DMS79 treated with DMSO at 0.1 percent for 48 hours (cell line): ENCODE measurements at regions not wholly inside any gene's neighbourhood (a gene's known extent, or its start where the extent isn't known, plus 50 kb on each side); places are given as distances from the start of the nearest gene placed in this dataset.

Experiments used
- DNase-seq: peaks from one replicate; lab custom pipeline; 2025; lab: John Stamatoyannopoulos, UW

DNA sequence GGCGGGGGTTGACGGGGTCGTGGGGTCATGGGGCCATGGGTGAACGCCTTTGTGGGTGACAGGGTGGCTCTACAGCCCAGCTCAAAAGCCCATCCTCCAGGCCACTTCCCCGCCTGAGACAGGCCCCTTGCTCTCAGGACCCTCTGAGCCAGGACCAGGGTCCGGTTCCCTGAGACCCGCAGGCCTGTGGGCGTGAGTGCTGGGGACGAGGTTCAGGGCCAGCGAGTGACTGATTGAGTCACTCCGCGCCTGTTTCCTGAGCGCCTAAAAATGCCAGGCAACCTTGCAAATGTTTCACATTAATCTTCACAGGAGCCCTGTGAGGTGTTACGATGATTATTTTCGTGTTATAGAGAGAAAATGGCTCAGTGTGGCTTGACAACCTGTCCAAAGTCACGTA lies 97.8 kb downstream of the ZNF674 start:
- no peak for DNase-seq

DNA sequence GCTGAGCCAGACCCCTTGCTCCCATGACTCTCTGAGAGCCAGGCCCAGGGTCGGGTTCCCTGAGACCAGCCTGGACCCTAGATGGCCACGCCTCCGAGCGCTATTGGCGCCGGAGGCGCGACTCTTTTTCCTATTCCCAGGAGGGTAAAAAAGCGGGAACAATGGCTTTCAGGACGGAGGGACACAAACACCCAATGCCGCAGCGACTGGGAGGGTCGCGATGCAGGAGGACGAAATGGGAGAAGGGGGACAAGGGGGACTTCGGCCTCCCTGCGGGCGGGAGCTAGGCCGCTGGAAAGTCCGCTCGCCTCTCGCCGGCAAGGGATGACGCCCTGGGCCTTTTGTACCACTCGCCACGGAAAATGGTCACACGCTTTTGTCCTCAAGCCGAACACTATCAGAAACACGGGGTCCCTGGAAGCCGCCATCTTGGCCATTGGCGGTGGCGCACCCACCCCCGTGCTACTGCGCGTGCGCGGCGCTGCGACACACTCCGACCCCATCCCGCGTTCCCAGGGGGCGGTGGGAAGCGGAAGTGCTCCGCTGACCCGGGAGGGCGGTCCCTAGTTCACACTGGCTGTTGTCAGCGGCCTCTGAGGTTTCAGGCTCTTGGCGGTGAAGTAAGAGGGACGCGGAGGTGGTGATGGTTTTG lies 98.4 kb downstream of the ZNF674 start:
- DNase-seq: peak; percentile 30

DNA sequence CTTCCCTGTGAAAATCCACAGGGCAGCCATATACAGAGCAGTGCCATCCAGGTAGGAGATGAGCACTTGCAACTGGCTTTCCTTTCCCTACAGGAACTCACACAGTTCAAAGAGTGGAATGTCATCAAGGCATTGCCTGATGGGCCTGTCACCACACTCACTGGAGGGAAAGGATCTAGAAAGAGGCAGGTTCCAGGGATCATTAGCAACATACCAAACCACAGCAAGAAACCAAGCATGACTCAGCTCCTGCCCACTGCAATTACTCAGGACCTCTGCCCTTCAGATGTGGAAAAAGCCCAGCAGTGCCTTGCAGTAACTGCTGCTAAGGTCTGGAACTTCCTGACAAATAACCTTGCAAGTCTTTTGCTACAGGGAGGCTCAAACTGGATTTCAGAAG lies 101.2 kb downstream of the ZNF674 start:
- DNase-seq: no peak

DNA sequence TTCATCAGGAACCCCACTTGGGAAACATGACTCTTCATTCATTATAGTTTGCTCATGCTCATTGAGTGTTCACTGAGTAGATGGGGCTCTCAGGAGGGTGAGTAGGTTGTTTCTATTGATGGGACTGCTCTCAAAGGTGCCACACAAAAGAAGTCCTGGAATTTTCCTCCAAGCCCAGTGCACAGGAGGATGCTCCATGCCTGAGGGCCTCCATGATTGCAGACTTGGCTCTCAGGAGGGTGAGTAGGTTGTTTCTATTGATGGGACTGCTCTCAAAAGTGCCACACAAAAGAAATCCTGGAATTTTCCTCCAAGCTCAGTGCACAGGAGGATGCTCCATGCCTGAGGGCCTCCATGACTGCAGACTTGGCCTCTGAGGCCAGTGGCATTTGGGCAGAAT lies 108.5 kb downstream of the ZNF674 start:
- no peak for DNase-seq

DNA sequence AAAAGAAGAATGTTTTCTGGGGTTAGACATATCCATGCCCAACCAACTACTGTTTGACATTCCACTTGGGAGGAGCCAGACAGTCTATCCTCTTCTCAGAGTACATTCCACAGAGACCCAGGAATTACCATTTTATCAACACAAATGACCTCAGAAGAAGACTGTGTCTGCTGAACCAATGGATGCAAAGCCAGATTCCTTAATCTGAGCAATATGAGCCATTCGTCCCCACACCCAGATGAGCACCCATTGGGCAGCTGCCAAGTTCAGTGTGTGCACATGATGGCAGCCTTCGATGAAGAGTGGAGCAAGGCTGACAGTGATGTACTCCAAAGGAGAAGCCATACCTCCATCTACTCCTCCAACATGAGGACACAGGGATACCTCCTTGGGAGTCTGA lies 111.3 kb downstream of the ZNF674 start:
- DNase-seq: no peak

DNA sequence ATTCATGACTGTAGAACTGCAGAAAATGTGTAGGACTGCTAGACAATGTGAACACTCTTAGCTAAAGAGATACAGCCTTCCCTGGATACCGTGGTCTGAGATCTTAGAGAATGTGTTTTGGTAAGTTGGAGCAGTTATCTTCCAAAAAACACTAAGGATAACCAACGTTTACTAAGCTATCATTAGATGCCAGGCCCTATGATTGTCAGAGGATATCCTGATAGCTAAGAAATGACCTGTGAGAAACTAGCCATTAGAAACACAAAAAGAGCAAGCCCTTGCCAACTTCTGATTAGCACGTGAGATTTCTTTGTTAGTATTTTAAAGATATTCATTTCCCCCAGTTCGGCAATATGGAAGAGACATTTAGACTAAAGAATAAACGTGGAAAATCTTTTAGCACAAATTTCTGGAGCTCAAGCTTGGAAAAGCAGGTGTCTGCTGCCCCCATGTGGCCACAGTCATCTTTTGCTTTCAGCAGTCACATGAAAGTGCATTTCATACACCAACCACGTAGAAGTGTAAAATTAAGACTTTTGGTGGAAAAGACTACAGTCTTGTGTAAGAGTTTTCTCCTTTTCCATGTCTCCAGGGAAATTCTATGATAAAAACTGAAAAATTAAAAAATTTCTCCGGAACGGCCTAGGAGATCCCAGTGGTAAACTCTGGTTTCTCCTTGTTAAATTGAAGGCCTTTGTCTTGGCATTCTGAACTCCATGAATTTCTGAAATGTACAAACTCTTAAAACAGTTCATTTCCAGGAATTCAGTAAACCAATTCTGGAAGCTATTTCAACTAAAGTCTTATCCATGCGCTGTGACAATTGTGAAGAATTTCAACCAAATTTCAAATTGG lies 136.4 kb downstream of the ZNF674 start:
- DNase-seq: peak; percentile 8

DNA sequence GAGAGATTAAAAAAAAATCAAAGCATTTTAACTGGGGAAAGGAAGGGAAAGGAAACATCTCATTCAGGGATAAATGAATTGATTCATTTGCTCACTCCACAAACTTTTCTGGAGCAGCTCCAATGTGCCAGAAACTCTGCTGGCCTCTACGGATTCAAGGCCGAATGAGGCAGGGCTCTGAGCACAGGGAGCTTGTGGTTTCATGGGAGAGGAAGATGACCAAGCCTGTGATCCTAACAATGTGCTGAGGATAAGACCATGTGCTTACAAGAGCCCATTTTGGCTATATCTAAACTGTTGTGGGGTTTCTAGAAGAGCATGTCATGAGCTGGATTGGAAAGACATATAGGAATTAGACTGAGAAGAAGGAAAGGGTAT lies 137.5 kb downstream of the ZNF674 start:
- DNase-seq: no peak

DNA sequence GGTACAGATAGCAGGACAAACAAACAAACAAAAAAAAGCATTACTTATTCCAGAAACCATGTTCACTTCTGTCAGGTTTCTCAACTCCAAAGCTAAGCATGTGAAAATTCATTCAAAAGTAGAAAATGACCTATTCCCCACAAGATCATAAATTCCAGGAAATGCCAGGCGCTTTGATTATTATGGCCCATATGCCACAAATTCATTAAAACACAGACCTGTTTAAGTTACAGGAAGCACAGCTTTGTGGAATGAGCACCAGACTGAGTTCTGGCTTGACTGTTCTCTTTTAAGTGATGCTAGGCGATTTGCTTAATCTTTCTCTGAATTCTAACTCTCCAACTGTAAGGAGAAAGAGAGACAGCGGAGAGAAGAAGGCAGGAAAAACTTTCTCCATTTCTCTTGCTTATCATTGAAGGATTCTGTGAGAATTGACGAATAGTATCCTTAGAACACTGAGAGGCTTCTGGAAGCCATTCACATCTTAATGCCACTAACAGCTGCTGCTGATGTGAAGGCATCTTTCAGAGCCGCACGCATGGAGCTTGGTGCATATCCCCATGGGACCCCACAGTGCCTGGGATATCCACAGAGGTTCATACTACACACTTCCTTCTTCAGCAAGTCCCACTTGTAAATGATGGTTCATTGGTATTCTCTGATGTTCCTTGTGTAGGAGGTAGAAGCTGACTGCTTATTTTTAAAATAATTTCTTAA lies 138.0 kb downstream of the ZNF674 start:
- no peak for DNase-seq

DNA sequence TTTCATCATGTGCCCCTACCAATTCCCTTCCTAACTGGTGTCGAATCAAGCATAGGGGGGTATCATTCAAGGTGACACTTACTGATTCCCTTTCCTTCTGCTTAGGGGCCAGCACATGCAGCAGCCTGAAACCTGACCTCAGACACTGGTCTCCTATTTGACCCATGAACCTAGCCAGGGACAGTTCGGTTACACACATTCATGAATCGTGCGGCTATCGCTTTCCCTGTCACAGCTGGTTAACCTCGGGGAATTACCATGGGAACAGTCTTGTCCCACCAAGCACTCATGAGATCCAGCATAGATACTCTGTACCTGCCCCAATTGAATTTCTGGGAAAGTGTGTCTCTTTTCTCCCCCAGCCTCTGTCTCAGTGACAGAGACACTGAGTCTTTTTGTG lies 140.4 kb downstream of the ZNF674 start:
- DNase-seq: no peak

DNA sequence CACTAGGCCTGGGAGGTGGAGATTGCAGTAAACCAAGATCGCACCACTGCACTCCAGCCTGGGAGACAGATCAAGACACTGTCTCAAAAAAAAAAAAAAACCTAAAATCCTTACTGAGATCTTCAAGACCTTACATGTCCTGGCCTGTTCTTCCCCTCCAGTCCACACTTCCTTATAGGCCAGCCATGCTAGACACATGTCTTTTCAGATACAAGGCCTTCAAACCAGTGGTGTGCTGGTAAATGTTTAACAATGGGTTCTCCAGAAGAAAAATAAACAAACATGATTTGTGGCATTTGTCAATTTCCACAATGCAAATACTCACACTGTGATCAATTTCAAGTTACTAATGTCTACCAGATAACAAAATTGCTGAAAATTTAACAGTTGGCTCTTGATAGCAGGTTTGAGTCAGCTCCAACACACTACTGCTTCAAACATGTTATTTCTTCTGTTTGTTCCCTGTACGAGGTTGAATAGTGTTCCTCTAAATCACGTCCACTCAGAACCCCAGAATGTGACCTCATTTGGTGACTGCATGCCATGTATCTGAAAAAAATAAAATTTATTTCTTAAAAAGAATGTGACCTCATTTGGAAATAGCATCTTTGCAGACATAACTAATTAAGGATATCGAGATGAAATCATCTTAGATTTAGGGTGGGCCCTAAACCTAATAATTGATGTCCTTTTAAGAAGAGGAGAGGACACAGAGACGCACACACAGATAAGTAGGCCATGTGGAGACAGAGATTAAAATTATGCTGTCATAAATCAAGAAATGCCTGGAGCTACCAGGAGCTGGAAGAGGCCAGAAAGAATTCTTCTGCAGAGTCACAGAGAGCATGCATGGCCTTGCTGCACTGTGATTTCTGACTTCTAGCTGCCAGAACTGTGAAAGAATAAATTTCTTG lies 144.4 kb downstream of the ZNF674 start:
- DNase-seq: no peak

DNA sequence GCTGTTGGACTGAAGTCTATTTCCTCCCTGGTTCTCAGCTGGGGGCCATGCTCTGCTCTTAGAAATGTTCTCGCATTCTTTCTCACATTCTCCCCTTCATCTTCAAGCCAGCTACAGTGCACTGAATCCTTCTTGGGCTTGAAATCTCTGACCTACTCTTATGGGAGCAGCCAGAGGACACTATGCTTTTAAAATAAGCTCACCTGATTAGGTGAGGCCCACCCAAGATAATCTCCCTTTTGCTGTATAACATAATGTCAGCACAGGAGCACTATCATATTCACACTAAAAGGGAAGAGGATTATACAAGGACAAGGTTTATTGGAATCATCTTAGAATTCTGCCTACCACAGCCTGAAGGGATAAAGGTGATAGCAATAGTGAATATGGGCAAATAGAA lies 146.3 kb downstream of the ZNF674 start:
- DNase-seq: no peak

DNA sequence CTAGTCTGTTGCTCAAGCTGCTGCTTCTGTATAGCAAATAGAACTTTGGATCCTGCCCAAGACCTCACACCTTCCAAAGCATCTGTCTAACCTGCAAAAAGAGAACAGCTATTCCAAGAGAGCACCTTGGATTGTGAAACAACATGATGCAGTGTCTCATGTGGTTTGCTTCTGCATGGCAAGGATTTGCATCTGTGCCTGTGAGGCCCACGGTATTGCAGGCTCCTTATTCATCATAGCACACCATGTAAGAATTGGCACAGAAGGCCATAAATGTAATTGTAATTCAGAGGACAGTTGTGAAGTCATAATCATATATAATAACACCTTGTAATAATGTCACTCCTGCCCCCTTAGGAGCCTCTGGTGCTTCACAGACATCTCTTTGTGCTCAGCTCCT lies 147.1 kb downstream of the ZNF674 start:
- no peak for DNase-seq

DNA sequence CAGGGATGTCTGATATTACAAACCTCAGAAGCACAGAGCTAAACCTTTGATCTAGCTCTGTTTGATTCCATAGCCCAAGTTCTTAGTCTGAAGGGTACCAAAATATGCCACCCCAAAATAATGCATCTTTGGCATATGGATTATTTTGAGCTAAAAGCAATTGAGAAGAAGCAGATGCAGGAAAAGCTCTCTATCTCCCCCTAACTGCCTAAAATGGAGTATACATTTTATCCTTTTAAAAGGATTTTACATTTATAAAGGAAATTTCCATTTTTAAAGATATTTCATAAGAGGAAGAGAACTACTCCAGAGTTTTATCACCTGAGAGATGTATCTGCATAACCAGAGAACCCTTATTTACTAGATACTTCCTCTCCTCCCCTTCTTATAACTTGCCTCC lies 158.7 kb downstream of the ZNF674 start:
- no peak for DNase-seq

DNA sequence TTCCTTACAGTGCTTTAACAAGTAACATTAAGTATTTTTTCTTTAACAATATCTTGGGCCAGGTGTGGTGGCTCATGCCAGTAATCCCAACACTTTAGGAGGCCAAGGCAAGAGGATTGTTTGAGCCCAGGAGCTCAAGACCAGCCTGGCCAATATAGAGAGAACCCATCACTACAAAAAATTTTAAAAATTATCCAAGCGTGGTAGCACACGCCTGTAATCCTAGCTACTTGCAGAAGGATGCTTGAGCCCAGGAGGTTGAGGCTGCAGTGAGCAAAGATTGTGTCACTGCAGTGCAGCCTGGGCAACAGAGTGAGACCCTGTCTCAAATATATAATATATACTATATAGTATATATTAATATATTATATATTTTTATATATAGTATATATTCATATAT lies 162.2 kb downstream of the ZNF674 start:
- no peak for DNase-seq

DNA sequence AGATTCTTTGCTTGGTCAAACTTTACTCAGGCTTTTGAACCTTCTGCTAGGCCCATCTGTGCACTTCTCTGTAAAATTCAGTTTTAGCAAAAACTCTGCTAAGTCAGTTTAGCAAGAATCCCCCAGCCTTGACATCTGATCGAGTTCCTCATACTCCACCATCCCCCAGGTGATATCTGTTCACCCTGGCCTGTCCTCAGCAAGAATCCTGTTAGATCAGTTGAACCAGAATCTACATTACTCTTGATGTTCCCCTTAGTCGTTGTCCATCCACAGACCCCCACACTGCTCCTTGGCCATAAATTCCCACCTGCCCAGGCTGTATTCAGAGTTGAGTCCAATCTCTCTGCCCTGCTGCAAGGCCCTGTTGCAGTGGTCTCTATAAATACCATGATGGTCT lies 162.6 kb downstream of the ZNF674 start:
- no peak for DNase-seq

DNA sequence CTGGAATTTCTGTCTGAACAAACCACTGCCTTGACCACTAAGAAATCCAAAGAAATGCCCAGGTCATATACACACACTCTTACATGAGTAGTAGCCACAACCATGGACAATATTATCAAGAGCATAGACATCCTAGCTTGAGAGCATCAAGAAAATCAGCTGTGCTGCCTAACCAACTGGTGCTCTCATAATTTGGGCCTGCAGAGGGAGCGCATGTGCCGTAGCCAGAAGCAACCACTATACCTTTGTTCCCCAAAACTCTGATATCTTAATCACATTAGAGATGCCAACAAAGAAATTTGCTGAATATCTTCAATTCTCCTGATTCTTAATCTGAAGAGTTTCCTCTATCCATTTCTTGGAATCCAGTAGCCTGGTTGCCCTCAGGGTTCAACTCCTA lies 163.6 kb downstream of the ZNF674 start:
- DNase-seq: no peak

DNA sequence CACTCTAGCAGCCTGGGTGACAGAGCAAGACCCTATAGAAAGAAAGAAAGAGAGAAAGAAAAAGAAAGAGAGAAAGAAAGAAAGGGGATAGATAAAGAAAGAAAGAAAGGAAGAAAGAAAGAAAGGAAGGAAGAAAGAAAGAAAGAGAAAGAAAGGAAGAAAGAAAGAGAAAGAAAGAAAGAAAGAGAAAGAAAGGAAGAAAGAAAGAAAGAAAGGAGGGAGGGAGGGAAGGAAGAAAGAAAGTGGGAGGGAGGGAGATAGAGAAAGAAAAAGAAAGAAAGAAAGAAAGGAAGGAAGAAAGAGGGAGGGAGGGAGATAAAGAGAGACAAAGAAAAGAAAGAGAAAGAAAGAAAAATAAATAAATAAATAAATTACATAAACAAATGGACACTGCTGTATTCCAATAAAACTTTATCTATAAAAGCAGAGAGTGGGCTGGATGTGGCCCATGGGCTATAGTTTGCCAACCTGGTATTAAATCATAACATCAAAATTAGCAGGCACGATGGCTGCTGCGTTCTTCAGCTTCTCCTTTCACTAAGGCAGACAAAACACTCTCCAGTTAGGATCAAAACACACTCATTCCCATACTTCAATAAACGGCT lies 165.0 kb downstream of the ZNF674 start:
- DNase-seq: no peak

DNA sequence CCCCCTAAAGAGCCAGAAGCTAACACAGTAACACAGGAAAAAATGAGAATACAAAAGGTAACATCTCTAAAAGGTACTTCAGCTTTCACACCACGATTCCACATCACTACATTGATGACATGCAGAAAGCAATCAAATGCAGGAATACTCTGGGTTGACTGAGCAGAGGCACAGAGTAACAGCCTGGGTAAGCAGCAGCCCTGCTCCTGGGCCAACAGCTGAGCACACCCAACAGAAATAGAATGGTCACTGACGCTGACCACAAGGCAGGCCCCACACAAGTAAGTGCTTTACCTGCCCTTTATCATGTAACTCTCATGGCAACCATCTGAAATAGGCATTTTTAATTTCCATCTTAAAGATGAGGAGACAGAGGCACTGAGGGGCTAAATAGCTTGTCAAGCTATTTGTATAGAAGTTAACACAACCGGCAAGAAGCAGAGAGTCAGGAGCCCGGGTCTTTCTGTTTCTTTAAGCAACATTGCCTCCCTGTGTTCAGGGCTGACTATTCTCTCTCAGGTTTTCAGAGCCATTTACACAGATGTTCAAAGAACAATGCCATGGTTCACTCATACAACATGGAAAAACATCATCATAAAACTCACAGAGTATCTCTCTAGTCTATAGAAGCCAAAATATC lies 168.9 kb downstream of the ZNF674 start:
- peak; percentile 1 for DNase-seq

DNA sequence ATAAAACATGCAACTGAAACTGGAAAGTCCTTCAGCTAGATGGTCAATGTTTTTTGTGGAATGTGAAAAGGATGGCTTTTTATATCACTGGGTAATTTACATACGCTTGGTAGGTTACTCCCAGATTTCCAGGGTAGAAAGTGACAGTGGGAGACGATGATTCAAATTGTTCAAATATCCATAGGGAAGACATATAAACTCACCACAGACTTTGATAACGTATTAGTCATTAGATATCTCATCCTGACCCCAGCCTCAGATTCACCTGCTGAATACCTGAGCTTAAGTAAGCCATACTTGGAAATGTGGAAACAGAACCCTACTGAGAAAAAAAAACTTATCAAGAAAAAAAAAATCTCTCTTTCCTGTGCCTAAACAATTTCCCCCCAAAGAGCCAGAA lies 169.4 kb downstream of the ZNF674 start:
- no peak for DNase-seq

DNA sequence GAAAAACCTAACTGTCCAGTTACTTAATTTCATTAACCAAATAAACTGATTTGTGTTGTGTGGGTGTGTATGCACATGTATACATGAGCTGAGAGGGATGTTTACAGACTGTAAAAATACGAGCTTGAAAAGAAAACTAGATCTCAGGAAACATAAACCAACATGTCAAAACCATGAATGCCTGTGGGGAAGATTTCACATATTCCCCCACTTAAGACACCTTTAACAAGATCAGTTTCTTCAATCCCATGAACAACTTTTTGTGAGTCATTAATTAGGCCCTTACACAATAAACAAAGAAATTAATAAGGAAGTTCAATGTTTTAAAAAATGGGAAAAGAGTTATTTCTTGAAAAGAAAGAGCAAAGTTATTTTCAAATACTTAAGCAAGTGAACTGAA lies 170.8 kb downstream of the ZNF674 start:
- no peak for DNase-seq

DNA sequence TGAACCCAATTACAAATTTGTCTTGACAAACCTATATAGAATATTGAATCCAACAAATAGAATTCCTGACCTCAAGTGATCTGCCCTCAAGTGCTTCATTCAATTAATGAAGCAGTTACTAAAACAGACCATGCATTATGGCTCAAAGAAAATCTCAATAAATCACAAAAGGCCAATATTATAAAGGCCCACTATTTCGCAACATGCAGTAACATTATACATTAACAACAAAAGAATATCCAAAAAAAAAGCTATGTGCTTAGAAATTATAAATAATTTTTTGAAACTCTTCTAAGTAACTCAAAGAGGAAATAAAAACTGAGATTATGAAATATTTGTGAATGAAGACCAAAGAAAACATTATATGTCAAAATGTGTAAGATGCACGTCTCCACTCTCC lies 177.7 kb downstream of the ZNF674 start:
- no peak for DNase-seq
